ENCODE measurements at regions not wholly inside any gene's neighbourhood (a gene's known extent, or its start where the extent isn't known, plus 50 kb on each side); places are given as distances from the start of the nearest gene placed in this dataset.

GRCh38 chr2:118737684-118738083, 109.8 kb downstream of the EN1 start:
- Histone ChIP-seq H3K4me1 (peaks cover 6 to 9% of the 10 kb centered on the region in 2 donors), H3K4me3 (no peak overlapping the region), H3K27me3 (no peaks in the 10 kb centered on the region), H3K36me3 (no peaks in the 10 kb centered on the region), H3K27ac (peak overlapping the region in 2 of 4 donors; percentile 45 to 47), H3K9me3 (no peaks in the 10 kb centered on the region)
- no peak for DNase-seq
- intact Hi-C loops (cut with DNase I; ENCODE audit: low total_unique reads) = no loop called here
- ATAC-seq = peak; percentile 55 to 63
- no peak for TF ChIP-seq CTCF (IDR thresholded peaks at IDR 0.05 in 4 of 5, conservative IDR thresholded peaks at IDR 0.05 in 1 of 5)
- no peak for TF ChIP-seq POLR2A (IDR thresholded peaks at IDR 0.05)
- in situ Hi-C loops (cut with MboI; ENCODE audit: low sequenced_read_pairs in 4 of 4) = no loop called here

GRCh38 chr2:118732432-118732831, 115.0 kb downstream of the EN1 start:
- no peaks in the 10 kb centered on the region for H3K4me1 ChIP-seq
- H3K9me3 ChIP-seq = no peaks in the 10 kb centered on the region
- H3K36me3 ChIP-seq = no peaks in the 10 kb centered on the region
- DNase-seq = no peak
- in situ Hi-C loops (cut with MboI; ENCODE audit: low sequenced_read_pairs in 4 of 4) = no loop called here
- H3K4me3 ChIP-seq = no peak overlapping the region
- intact Hi-C loops (cut with DNase I; ENCODE audit: low total_unique reads) = no loop called here
- ATAC-seq = no peak
- no peak for TF ChIP-seq CTCF (IDR thresholded peaks at IDR 0.05 in 4 of 5, conservative IDR thresholded peaks at IDR 0.05 in 1 of 5)
- no peak for TF ChIP-seq POLR2A (IDR thresholded peaks at IDR 0.05)
- H3K27ac ChIP-seq = no peak overlapping the region
- H3K27me3 ChIP-seq = no peaks in the 10 kb centered on the region

GRCh38 chr2:118731413-118731812, 116.0 kb downstream of the EN1 start:
- no peak overlapping the region for H3K4me3 ChIP-seq
- no peaks in the 10 kb centered on the region for H3K4me1 ChIP-seq
- ATAC-seq (no peak), DNase-seq (no peak)
- H3K27me3 ChIP-seq = no peaks in the 10 kb centered on the region
- no peak for TF ChIP-seq POLR2A (IDR thresholded peaks at IDR 0.05)
- TF ChIP-seq CTCF (IDR thresholded peaks at IDR 0.05 in 4 of 5, conservative IDR thresholded peaks at IDR 0.05 in 1 of 5) = no peak
- H3K36me3 ChIP-seq = no peaks in the 10 kb centered on the region
- no peaks in the 10 kb centered on the region for H3K9me3 ChIP-seq
- in situ Hi-C loops (cut with MboI; ENCODE audit: low sequenced_read_pairs in 4 of 4) = no loop called here
- H3K27ac ChIP-seq = no peak overlapping the region
- intact Hi-C loops (cut with DNase I; ENCODE audit: low total_unique reads) = no loop called here

- H3K27me3 ChIP-seq = no peaks in the 10 kb centered on the region
- H3K4me3 ChIP-seq = no peak overlapping the region
- no peak overlapping the region for H3K27ac ChIP-seq
- H3K9me3 ChIP-seq = no peaks in the 10 kb centered on the region
- ATAC-seq = no peak
- DNase-seq = no peak
- H3K36me3 ChIP-seq = no peaks in the 10 kb centered on the region
- in situ Hi-C loops (cut with MboI; ENCODE audit: low sequenced_read_pairs in 4 of 4) (no loop called here), intact Hi-C loops (cut with DNase I; ENCODE audit: low total_unique reads) (no loop called here)
- TF ChIP-seq POLR2A (IDR thresholded peaks at IDR 0.05) = no peak
- TF ChIP-seq CTCF (IDR thresholded peaks at IDR 0.05 in 4 of 5, conservative IDR thresholded peaks at IDR 0.05 in 1 of 5) = no peak
- H3K4me1 ChIP-seq = no peaks in the 10 kb centered on the region
Observed at GRCh38 chr2:118730405-118730804, 117.0 kb downstream of the EN1 start.

GRCh38 chr2:118729760-118730159, 117.7 kb downstream of the EN1 start:
- Histone ChIP-seq H3K9me3 (no peaks in the 10 kb centered on the region), H3K4me1 (no peaks in the 10 kb centered on the region), H3K27ac (no peak overlapping the region), H3K4me3 (no peak overlapping the region), H3K36me3 (no peaks in the 10 kb centered on the region), H3K27me3 (no peaks in the 10 kb centered on the region)
- ATAC-seq (no peak), DNase-seq (no peak)
- TF ChIP-seq POLR2A (IDR thresholded peaks at IDR 0.05) (no peak), CTCF (IDR thresholded peaks at IDR 0.05 in 4 of 5, conservative IDR thresholded peaks at IDR 0.05 in 1 of 5) (no peak)
- intact Hi-C loops (cut with DNase I; ENCODE audit: low total_unique reads) (no loop called here), in situ Hi-C loops (cut with MboI; ENCODE audit: low sequenced_read_pairs in 4 of 4) (no loop called here)
